ENCODE measurements at regions not wholly inside any gene's neighbourhood (a gene's known extent, or its start where the extent isn't known, plus 50 kb on each side); places are given as distances from the start of the nearest gene placed in this dataset.

DNA sequence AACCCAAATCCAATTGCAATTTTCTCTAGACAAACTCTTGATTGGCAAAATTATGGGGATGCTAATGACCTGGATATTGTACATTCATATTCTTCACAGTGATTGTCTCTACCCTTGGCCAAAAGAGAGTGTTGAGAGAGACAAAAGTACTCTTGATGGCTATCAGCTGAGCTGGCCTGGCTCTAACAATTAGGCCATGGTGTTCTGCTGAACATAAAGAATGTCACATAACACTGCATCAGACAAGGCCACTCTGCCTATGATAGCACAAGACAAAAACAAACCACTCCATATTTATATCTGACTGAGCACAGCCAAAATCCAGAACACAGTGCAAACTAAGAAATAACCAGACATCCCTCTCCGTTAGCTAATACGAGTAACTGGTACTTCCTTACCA lies 101.7 kb downstream of the ADAMTS1 start:
- Histone ChIP-seq H3K27ac (ENCODE audit: insufficient read depth, low read depth, low read length) (no peak overlapping the region), H3K9ac (replicated peaks; ENCODE audit: extremely low read depth, insufficient read depth, low read length) (no peak overlapping the region), H3K9me3 (replicated peaks; ENCODE audit: control insufficient read depth, insufficient read depth, low read length) (no peaks in the 10 kb centered on the region), H4K20me1 (replicated peaks; ENCODE audit: control insufficient read depth, extremely low read depth, insufficient read depth, low read length) (no peaks in the 10 kb centered on the region), H3K4me3 (replicated peaks in 1 of 3; ENCODE audit: insufficient read depth in 1 of 3, low read depth in 1 of 3, low read length in 3 of 3) (no peak overlapping the region), H3K79me2 (ENCODE audit: control insufficient read depth, insufficient read depth, low read length) (no peaks in the 10 kb centered on the region), H3K4me2 (ENCODE audit: insufficient read depth, low read length) (no peak overlapping the region), H3K9me1 (replicated peaks; ENCODE audit: control insufficient read depth, extremely low read depth, insufficient read depth, low read length) (no peaks in the 10 kb centered on the region), H3K27me3 (ENCODE audit: control insufficient read depth in 2 of 2, insufficient read depth in 2 of 2, low read length in 2 of 2) (no peaks in the 10 kb centered on the region), H3K36me3 (ENCODE audit: control insufficient read depth in 2 of 2, extremely low read depth in 1 of 2, insufficient read depth in 2 of 2, low read length in 2 of 2) (no peaks in the 10 kb centered on the region), H2AFZ (ENCODE audit: low read depth, low read length) (no peak overlapping the region), H3K4me1 (ENCODE audit: control insufficient read depth, extremely low read depth, insufficient read depth, low read length) (no peaks in the 10 kb centered on the region)
- CTCF ChIA-PET, result no interaction called here
- dilution Hi-C loops (cut with MboI; ENCODE audit: extremely low pct_ligation_motif_present, low sequenced_read_pairs) (no loop called here), intact Hi-C loops (cut with micrococcal nuclease) (no loop called here)
- POLR2A ChIA-PET, result no interaction called here
- no TSS peak for BruUV-seq (replicated peaks)
- DNase-seq (ENCODE audit: low read depth, low spot score) (no peak), FAIRE-seq (no peak)
- TF ChIP-seq FOS (IDR thresholded peaks at IDR 0.05; ENCODE audit: borderline replicate concordance, insufficient read depth, low read length), result no peak
- TF ChIP-seq MYC (IDR thresholded peaks at IDR 0.05; ENCODE audit: low read depth, low read length), result no peak
- TF ChIP-seq, protein P1, sequence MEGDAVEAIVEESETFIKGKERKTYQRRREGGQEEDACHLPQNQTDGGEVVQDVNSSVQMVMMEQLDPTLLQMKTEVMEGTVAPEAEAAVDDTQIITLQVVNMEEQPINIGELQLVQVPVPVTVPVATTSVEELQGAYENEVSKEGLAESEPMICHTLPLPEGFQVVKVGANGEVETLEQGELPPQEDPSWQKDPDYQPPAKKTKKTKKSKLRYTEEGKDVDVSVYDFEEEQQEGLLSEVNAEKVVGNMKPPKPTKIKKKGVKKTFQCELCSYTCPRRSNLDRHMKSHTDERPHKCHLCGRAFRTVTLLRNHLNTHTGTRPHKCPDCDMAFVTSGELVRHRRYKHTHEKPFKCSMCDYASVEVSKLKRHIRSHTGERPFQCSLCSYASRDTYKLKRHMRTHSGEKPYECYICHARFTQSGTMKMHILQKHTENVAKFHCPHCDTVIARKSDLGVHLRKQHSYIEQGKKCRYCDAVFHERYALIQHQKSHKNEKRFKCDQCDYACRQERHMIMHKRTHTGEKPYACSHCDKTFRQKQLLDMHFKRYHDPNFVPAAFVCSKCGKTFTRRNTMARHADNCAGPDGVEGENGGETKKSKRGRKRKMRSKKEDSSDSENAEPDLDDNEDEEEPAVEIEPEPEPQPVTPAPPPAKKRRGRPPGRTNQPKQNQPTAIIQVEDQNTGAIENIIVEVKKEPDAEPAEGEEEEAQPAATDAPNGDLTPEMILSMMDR (IDR thresholded peaks at IDR 0.05; ENCODE audit: extremely low read depth in 1 of 2, insufficient read depth in 1 of 2, low read depth in 1 of 2, low read length in 2 of 2), result no peak
- no peak for TF ChIP-seq JUN (IDR thresholded peaks at IDR 0.05; ENCODE audit: borderline replicate concordance, insufficient read depth, insufficient read length, low read depth)
- TF ChIP-seq EZH2 (IDR thresholded peaks at IDR 0.05; ENCODE audit: borderline replicate concordance, low read depth, low read length, severe bottlenecking), result no peak
- no peak for TF ChIP-seq POLR2A (IDR thresholded peaks at IDR 0.05; ENCODE audit: low read depth, low read length)
- no peak for TF ChIP-seq GATA2 (IDR thresholded peaks at IDR 0.05; ENCODE audit: insufficient read depth, insufficient read length, low read depth, low read length)
- TF ChIP-seq POLR2AphosphoS5 (IDR thresholded peaks at IDR 0.05; ENCODE audit: insufficient read depth, low read depth, low read length), result no peak
- TF ChIP-seq MAX (IDR thresholded peaks at IDR 0.05; ENCODE audit: insufficient read depth, insufficient read length), result no peak
